Sciatic nerve (tissue), 2 donors: ENCODE measurements at regions not wholly inside any gene's neighbourhood (a gene's known extent, or its start where the extent isn't known, plus 50 kb on each side); places are given as distances from the start of the nearest gene placed in this dataset.

Experiments
- ATAC-seq: fragments of 200-7000 bp; cut with Tn5 transposase; one replicate; pipeline ENCODE4 v1.9.1; 2020; ENCODE audit warnings: mild to moderate bottlenecking, moderate library complexity
- DNase-seq: peaks from one replicate; pipeline ENCODE4 v3.0.0-alpha.2; 2020; ENCODE audit warnings: low spot score
- intact Hi-C: fragments of 100-400 bp; cut with DNase I; formaldehyde crosslinking; loops from one replicate; pipeline ENCODE4 v1.14.2; 2022
- donor health status: DM: no; HTN: no; CAD: no.
- donor health status: DM: no; HTN: no; CAD: no.

- ATAC-seq (no peak), DNase-seq (no peak)
- intact Hi-C loops = no loop called here
Observed at GRCh38 chr1:56152635-56153034, 426.7 kb downstream of the PLPP3 start.

- ATAC-seq (peak; percentile 45), DNase-seq (no peak)
- intact Hi-C loops = no loop called here
Observed at GRCh38 chr1:56151402-56151801, 428.0 kb downstream of the PLPP3 start.

- DNase-seq = no peak
- intact Hi-C loops = no loop called here
- ATAC-seq = peak; percentile 72
Observed at GRCh38 chr1:56150441-56151215, 428.7 kb downstream of the PLPP3 start.

- ATAC-seq (no peak), DNase-seq (no peak)
- intact Hi-C loops = no loop called here
Observed at GRCh38 chr1:56149761-56150160, 429.6 kb downstream of the PLPP3 start.

GRCh38 chr1:56148326-56149193 lies 430.8 kb downstream of the PLPP3 start:
- intact Hi-C loops = no loop called here
- DNase-seq = no peak
- ATAC-seq = no peak

GRCh38 chr1:56147459-56147858 lies 431.9 kb downstream of the PLPP3 start:
- DNase-seq (no peak), ATAC-seq (no peak)
- intact Hi-C loops = no loop called here

GRCh38 chr1:56147034-56147433 lies 432.3 kb downstream of the PLPP3 start:
- DNase-seq (no peak), ATAC-seq (peak; percentile 82)
- intact Hi-C loops = no loop called here

- peak; percentile 83 for ATAC-seq
- DNase-seq = no peak
- intact Hi-C loops = no loop called here
Observed at GRCh38 chr1:56146449-56146848, 432.9 kb downstream of the PLPP3 start.

- intact Hi-C loops = no loop called here
- ATAC-seq = no peak
- no peak for DNase-seq
Observed at GRCh38 chr1:56145581-56145980, 433.8 kb downstream of the PLPP3 start.

- DNase-seq (no peak), ATAC-seq (no peak)
- intact Hi-C loops = no loop called here
Observed at GRCh38 chr1:56142301-56142700, 437.1 kb downstream of the PLPP3 start.

- no peak for ATAC-seq
- intact Hi-C loops = no loop called here
- no peak for DNase-seq
Observed at GRCh38 chr1:56139836-56140235, 439.5 kb downstream of the PLPP3 start.

- DNase-seq (no peak), ATAC-seq (no peak)
- intact Hi-C loops = no loop called here
Observed at GRCh38 chr1:56137521-56138505, 441.6 kb downstream of the PLPP3 start.

- DNase-seq (no peak), ATAC-seq (no peak)
- intact Hi-C loops = no loop called here
Observed at GRCh38 chr1:56137090-56137489, 442.3 kb downstream of the PLPP3 start.

- intact Hi-C loops = no loop called here
- DNase-seq (no peak), ATAC-seq (no peak)
Observed at GRCh38 chr1:56135864-56136147, 443.6 kb downstream of the PLPP3 start.

GRCh38 chr1:56135069-56135863 lies 444.1 kb downstream of the PLPP3 start:
- intact Hi-C loops = no loop called here
- DNase-seq (no peak), ATAC-seq (no peak)

GRCh38 chr1:56133522-56134472 lies 445.6 kb downstream of the PLPP3 start:
- peak; percentile 13 for ATAC-seq
- intact Hi-C loops = no loop called here

GRCh38 chr1:56132520-56132919 lies 446.8 kb downstream of the PLPP3 start:
- DNase-seq (no peak), ATAC-seq (no peak)
- intact Hi-C loops = no loop called here

More at GRCh38 chr1:56133522-56134472, 445.6 kb downstream of the PLPP3 start:
- DNase-seq = no peak

GRCh38 chr1:56129837-56130236 lies 449.5 kb downstream of the PLPP3 start:
- intact Hi-C loops = no loop called here
- ATAC-seq (no peak), DNase-seq (no peak)
